Breast epithelium (tissue), 4 donors: ENCODE measurements at regions not wholly inside any gene's neighbourhood (a gene's known extent, or its start where the extent isn't known, plus 50 kb on each side); places are given as distances from the start of the nearest gene placed in this dataset.

Experiments used
- DNase-seq, 2 donors: peaks; one replicate each; pipeline ENCODE4 v3.0.0-alpha.2; 2019; ENCODE audit warnings: low spot score in 2 of 2
- H3K27ac ChIP-seq, 2 donors: fragments of 200-600 bp; sonication (generic) in 1 of 2; one replicate each; pipeline ENCODE4 v1.5.1; 2016 to 2019; ENCODE audit warnings: mild to moderate bottlenecking in 1 of 2
- H3K27me3 ChIP-seq, 2 donors: fragments of 200-600 bp; sonication (generic) in 1 of 2; one replicate each; pipeline versions ENCODE4 v1.5.1 to v1.6.0; 2017 to 2019; ENCODE audit warnings: control low read depth in 1 of 2, mild to moderate bottlenecking in 1 of 2
- H3K36me3 ChIP-seq: fragments of 200-600 bp; one replicate; pipeline ENCODE4 v1.5.1; 2019
- H3K4me1 ChIP-seq, 2 donors: fragments of 200-600 bp; sonication (generic); one replicate each; pipeline ENCODE4 v1.5.1; 2016 to 2019; ENCODE audit warnings: control low read depth in 1 of 2
- H3K4me3 ChIP-seq, 3 donors: fragments of 200-600 bp; sonication (generic); 1 replicate in 2 of 3; 2 replicates in 1 of 3; pipeline ENCODE4 v1.5.1; 2016 to 2019; ENCODE audit warnings: mild to moderate bottlenecking in 3 of 3, moderate library complexity in 2 of 3
- H3K9me3 ChIP-seq, 2 donors: fragments of 200-600 bp; sonication (generic) in 1 of 2; one replicate each; pipeline ENCODE4 v1.5.1; 2016 to 2019; ENCODE audit warnings: control low read depth in 1 of 2
- CTCF ChIP-seq, 3 donors: fragments of 450-650 bp; IDR thresholded peaks; one replicate each; pipeline ENCODE4 v1.5.1; 2016 to 2017; ENCODE audit warnings: antibody characterized with exemption in 3 of 3, mild to moderate bottlenecking in 3 of 3, moderate library complexity in 3 of 3
- POLR2A ChIP-seq: fragments of 450-650 bp; IDR thresholded peaks from one replicate; pipeline ENCODE4 v1.6.1; 2016; ENCODE audit warnings: antibody characterized with exemption, mild to moderate bottlenecking, moderate library complexity
- POLR2AphosphoS5 ChIP-seq, 3 donors: sonication (generic); formaldehyde crosslinking; IDR thresholded peaks; one replicate each; pipeline ENCODE4 v1.6.1; 2017; ENCODE audit warnings: antibody characterized with exemption in 3 of 3
- intact Hi-C: fragments of 100-400 bp; cut with DNase I; formaldehyde crosslinking; loops from one replicate; pipeline ENCODE4 v1.15.1; 2023; ENCODE audit warnings: low total_unique reads

- no peak for DNase-seq
- Histone ChIP-seq H3K9me3 (no peaks in the 10 kb centered on the region), H3K4me1 (no peaks in the 10 kb centered on the region), H3K4me3 (no peak overlapping the region), H3K27me3 (no peaks in the 10 kb centered on the region), H3K36me3 (no peaks in the 10 kb centered on the region), H3K27ac (peak overlapping the region in 1 of 2 donors; percentile 12)
- intact Hi-C loops: no loop called here
- TF ChIP-seq POLR2A (no peak), POLR2AphosphoS5 (IDR thresholded peaks at IDR 0.05) (no peak), CTCF (IDR thresholded peaks at IDR 0.05) (no peak)
Observed at GRCh38 chr5:67536866-67537265, 340.3 kb upstream of the CD180 start.

- Histone ChIP-seq H3K27me3 (no peaks in the 10 kb centered on the region), H3K36me3 (peaks cover 5% of the 10 kb centered on the region), H3K27ac (no peak overlapping the region), H3K9me3 (peaks cover 0 to 6% of the 10 kb centered on the region in 2 donors), H3K4me1 (no peaks in the 10 kb centered on the region), H3K4me3 (no peak overlapping the region)
- DNase-seq: no peak
- intact Hi-C loops: no loop called here
- TF ChIP-seq POLR2A: no peak
Observed at GRCh38 chr5:67530609-67531255, 334.1 kb upstream of the CD180 start.

GRCh38 chr5:67528953-67529352 lies 332.4 kb upstream of the CD180 start:
- Histone ChIP-seq H3K9me3 (peaks cover 0 to 6% of the 10 kb centered on the region in 2 donors), H3K27me3 (no peaks in the 10 kb centered on the region), H3K27ac (no peak overlapping the region), H3K4me3 (no peak overlapping the region), H3K4me1 (no peaks in the 10 kb centered on the region), H3K36me3 (peaks cover 5% of the 10 kb centered on the region)
- no peak for DNase-seq
- intact Hi-C loops: no loop called here
- TF ChIP-seq POLR2A (no peak), POLR2AphosphoS5 (IDR thresholded peaks at IDR 0.05) (no peak), CTCF (IDR thresholded peaks at IDR 0.05) (no peak)

- Histone ChIP-seq H3K9me3 (peaks cover 0 to 6% of the 10 kb centered on the region in 2 donors), H3K27ac (no peak overlapping the region), H3K4me3 (no peak overlapping the region), H3K27me3 (no peaks in the 10 kb centered on the region), H3K36me3 (peaks cover 5% of the 10 kb centered on the region), H3K4me1 (no peaks in the 10 kb centered on the region)
- intact Hi-C loops: no loop called here
- no peak for TF ChIP-seq POLR2AphosphoS5 (IDR thresholded peaks at IDR 0.05)
- no peak for TF ChIP-seq POLR2A
- no peak for TF ChIP-seq CTCF (IDR thresholded peaks at IDR 0.05)
- no peak for DNase-seq
Observed at GRCh38 chr5:67526793-67527192, 330.2 kb upstream of the CD180 start.

- H3K9me3 ChIP-seq: no peaks in the 10 kb centered on the region
- H3K4me3 ChIP-seq: no peak overlapping the region
- H3K27me3 ChIP-seq: no peaks in the 10 kb centered on the region
- DNase-seq: no peak
- H3K27ac ChIP-seq: no peak overlapping the region
- TF ChIP-seq POLR2AphosphoS5 (IDR thresholded peaks at IDR 0.05) (no peak), POLR2A (no peak), CTCF (IDR thresholded peaks at IDR 0.05) (no peak)
- intact Hi-C loops: no loop called here
- no peaks in the 10 kb centered on the region for H3K4me1 ChIP-seq
- H3K36me3 ChIP-seq: no peaks in the 10 kb centered on the region
Observed at GRCh38 chr5:67520161-67520908, 323.7 kb upstream of the CD180 start.
